HG02973 (cell line): ENCODE measurements at regions not wholly inside any gene's neighbourhood (a gene's known extent, or its start where the extent isn't known, plus 50 kb on each side); places are given as distances from the start of the nearest gene placed in this dataset.
"Not testable (repeated sequence)": the region's sequence is repeated elsewhere in the genome, so short reads cannot be mapped to it uniquely, and the experiment has no call there.

Source experiments
- ATAC-seq: cut with Tn5 transposase; IDR thresholded peaks from one replicate; pipeline ENCODE4 v1.9.1; 2021; ENCODE audit warnings: moderate library complexity; ENCODE audit not compliant: unreplicated experiment

- ATAC-seq: no peak
Observed at GRCh38 chr2:34161549-34161948, 562.5 kb upstream of the FAM98A start.

DNA sequence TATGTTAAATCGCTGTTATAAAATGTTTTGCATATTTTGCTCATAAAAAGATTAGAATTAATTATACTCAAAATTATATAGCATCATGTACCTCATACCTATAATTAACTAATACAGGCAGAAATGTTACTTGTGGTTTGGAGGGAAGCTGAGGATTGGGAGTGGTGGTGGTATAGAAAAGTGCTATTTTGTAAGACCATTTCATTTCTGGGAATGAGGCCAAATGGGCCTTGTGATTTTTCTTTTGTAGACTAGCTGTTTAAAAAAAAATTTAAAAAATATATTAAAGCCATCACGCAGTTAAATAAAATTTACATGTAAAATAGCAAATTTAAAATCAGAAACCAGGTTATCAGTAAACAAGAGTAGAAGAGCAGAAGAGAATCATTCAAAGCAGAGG lies 560.8 kb upstream of the FAM98A start:
- ATAC-seq: no peak

DNA sequence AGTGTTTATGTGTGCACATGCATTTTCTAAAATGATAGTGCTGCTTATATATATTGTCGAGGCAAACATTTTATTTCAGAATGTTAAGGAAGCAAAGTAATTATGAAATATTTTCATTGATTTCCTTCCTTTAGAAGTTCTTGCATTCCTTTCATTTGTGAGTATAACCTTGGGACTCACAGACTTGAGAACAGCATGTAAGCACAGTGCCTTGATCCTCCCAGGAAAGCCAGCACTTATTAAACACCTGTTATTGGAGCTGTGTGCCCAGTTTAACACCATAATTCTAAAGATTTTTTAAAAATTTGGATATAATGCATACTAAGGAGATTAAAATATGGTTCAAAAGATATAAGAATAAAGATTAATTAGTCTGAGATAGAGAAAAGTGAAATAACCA lies 554.4 kb upstream of the FAM98A start:
- no peak for ATAC-seq

DNA sequence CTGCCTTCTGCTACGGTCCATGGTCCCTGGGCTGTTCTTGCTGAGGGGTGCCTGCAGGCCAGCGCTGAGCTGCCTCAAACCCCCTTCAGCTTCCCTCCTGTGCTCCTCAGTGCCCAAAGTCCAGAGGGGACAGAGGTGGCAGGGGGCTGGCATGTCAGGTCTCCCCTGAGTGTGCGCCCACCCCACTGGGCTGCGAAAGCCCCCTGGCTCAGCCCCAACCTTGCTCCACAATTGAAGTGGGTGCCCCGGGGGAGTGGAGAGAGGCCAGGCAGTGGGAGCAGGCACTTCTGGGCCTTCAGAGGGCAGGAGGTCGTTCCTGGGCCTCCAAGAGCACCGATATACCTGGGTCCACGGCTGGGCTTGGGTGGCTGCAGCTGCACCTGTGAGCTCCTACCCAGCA lies 548.7 kb upstream of the FAM98A start:
- no peak for ATAC-seq

DNA sequence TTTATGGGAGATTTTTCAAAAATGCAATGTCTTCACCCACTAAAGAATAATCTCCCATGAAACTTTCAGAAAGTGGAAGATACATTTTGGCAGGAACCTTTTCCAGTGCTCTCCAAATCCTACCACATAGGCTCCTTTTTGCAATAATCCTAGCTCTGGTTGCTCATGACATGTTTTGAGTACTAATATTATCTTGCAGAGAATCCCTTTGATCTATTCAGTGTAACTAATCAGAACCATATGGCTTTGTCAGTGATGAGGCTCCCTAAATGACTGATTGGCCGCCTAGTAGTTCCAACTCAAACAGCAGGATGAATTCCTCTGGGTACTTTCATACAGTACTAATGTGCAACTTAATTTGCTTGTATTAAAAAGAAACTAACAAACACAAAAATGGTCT lies 544.0 kb upstream of the FAM98A start:
- ATAC-seq: no peak

GRCh38 chr2:34142531-34143008 lies 543.5 kb upstream of the FAM98A start:
- not testable (repeated sequence) for ATAC-seq

- not testable (repeated sequence) for ATAC-seq
Observed at GRCh38 chr2:34133065-34133464, 534.0 kb upstream of the FAM98A start.

- no peak for ATAC-seq
Observed at GRCh38 chr2:34126279-34126678, 527.2 kb upstream of the FAM98A start.

DNA sequence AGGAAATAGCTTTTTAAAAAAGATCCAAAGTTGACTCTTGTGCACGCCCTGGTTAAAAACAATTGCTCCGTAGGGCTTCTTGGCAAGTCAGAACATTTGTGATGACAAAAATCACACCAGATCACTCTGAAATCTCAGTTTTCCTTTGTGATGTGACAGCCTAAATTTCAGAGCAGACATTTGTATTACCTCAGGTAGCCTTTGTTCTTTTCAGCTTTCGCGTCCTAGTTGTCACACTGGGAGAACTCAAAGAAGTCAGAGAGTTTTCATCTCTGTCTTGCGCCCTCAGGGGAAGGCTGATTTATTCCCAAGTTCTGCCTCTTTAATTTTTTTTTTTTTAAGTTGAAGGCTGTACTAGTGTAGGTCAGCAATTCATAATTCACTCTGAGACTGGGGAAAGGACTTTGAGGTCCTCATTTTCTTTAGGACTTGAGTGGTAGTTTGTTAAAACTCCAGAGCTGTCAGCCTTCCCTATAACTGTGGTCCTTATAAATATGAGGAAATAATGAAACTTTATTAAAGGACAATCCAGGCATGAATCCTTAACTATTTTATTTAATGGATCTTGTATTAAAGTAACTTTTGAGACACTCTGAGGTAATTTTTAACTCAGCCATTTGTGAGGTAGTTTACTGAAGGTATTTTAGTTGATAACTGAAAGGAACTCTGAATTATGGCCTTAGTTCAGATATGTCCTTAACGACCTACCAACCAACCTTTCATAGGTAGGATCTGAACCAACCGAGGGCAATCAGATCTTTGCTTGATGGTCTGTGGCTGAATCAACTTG lies 525.1 kb upstream of the FAM98A start:
- ATAC-seq: no peak

- no peak for ATAC-seq
Observed at GRCh38 chr2:34121076-34121475, 522.0 kb upstream of the FAM98A start.

GRCh38 chr2:34115076-34115475 lies 516.0 kb upstream of the FAM98A start:
- no peak for ATAC-seq

- ATAC-seq: no peak
Observed at GRCh38 chr2:34112161-34112560, 513.1 kb upstream of the FAM98A start.

DNA sequence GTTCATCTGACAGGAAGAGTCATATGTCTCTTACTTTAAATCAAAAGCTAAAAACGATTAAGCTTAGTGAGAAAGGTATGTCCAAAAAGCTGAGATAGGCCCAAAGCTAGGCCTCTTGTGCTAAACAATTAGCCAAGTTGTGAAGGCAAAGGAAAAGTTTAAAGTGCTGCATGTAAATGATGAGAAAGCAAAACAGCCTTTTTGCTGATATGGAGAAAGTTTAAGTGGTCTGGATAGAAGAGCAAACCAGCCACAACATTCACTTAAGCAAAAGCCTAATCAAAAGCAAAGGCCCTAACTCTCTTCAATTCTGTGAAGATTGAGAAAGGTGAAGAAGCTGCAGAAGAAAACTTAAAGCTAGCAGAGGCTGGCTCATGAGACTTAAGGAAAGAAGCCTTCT lies 511.3 kb upstream of the FAM98A start:
- no peak for ATAC-seq

GRCh38 chr2:34107811-34108210 lies 508.7 kb upstream of the FAM98A start:
- ATAC-seq: no peak

GRCh38 chr2:34105006-34105767 lies 506.1 kb upstream of the FAM98A start:
- no peak for ATAC-seq

DNA sequence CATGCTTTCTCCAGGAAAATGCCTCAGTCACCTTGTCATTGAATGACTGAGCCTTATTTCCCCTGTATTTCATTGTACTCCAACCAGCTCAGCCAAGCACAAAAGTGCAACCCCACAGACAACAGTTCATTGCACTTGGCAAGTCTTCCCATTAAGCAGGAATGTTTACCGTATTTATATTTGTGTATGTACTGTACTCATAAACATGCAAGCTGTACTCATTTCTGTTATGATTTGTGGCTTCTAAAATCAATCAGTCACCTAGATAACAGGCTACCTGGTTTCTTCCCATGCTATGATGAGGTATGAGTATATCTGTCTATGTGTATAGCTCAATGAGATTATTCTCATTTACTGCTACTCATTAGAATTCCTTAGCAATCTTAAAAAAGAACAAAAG lies 505.5 kb upstream of the FAM98A start:
- no peak for ATAC-seq

- ATAC-seq: no peak
Observed at GRCh38 chr2:34103437-34103836, 504.3 kb upstream of the FAM98A start.

GRCh38 chr2:34102339-34102738 lies 503.2 kb upstream of the FAM98A start:
- no peak for ATAC-seq

DNA sequence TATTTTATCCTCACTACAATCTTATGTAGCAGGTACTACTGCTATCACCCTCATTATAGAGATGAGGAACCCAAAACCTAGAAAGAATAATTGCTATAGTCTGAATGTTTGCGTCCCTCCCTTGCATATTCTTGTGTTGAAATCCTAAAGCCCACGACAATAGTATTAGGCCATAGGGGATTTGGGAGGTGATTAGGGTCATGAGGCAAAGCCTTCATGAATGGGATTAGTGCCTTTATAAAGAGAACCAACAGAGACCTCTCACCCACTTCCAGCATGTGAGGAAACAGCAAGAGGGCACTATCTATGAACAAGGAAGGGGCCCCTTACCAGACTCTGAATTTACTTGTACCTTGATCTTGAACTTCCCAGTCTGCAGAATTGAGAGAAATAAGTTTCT lies 500.3 kb upstream of the FAM98A start:
- no peak for ATAC-seq

DNA sequence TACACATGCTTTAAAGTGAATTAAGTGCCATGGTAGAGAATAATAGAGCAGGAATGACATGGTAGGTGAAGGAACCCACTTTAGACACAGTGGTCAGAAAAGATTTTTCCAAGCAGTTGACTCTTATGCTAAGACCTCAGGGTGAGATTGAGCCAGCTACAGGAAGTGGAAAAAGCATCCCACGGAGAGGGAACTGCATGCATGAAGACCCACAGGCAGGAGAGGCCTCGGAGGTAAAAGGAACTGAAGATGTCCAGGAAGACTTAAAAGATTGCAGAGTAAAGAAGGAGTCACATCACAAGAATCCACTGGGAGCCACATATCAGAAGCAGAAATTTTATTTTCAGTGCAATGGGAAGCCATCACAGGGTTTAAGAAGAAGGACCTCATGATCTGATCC lies 499.2 kb upstream of the FAM98A start:
- no peak for ATAC-seq

GRCh38 chr2:34096562-34097171 lies 497.6 kb upstream of the FAM98A start:
- ATAC-seq: peak; percentile 82

GRCh38 chr2:34093790-34094189 lies 494.7 kb upstream of the FAM98A start:
- no peak for ATAC-seq
